GM18508 (cell line): ENCODE measurements at regions not wholly inside any gene's neighbourhood (a gene's known extent, or its start where the extent isn't known, plus 50 kb on each side); places are given as distances from the start of the nearest gene placed in this dataset.

Experiments
- ATAC-seq: cut with Tn5 transposase; IDR thresholded peaks from one replicate; pipeline ENCODE4 v1.9.1; 2021; ENCODE audit warnings: moderate number of reproducible peaks; ENCODE audit not compliant: insufficient read depth, unreplicated experiment

DNA sequence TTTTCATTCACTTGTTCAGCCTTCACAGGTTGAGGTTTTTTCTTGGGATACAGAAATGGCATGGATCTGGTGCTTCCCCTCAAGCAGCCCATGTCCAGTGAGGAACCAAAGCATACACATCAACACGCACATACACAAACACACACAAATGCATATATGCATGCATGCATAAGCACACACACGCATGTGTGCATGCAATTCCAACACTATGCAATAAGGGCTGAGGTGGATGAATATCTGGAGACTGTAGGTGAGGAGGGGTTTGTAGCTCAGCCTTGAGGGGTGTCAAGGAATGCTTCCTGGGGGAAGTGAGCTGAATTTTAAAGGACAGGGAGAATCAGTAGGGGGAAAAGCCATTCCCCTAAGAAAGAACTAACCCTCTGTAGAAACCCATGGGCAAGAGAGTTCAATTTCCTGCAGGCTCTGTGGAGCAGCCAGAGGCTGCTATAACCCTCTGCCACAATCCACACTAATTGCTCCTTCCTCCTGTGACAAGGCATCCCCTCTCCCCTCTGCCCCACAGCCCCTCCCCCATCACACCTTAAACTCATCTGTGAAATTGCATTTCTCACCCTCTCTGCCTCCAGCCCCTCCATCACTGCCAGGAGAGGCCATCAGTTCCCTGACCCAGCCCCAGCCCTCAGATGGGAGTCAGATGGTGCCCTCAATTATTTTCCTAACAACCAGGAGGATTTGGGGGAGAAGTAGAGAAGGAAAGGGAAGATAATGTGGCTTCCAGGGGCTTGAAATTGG, 316.4 kb downstream of the RPS24 start:
- ATAC-seq, result no peak

GRCh38 chr10:78351283-78351682, 317.6 kb downstream of the RPS24 start:
- ATAC-seq, result no peak

DNA sequence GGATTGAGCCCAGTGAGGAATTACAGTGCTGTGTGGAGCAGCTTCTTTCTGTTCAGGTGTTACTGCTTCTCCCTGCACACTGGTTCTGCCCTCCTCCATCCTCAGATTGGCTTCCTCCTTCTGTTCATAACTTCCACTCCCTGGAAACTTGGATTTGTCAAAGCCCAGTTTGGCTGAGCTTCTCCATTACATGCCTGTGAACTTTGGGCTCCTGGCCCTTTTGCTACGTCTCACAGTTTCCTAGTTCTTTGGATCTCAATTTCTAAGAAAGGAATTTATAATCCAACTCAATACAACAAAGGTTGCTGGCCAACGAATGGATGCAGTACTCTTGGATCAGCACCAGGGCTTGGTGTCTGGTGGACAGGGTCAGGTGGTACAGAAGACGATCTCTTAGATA, 318.1 kb downstream of the RPS24 start:
- ATAC-seq, result no peak

- no peak for ATAC-seq
Measured at GRCh38 chr10:78353636-78354035, 320.0 kb downstream of the RPS24 start.

DNA sequence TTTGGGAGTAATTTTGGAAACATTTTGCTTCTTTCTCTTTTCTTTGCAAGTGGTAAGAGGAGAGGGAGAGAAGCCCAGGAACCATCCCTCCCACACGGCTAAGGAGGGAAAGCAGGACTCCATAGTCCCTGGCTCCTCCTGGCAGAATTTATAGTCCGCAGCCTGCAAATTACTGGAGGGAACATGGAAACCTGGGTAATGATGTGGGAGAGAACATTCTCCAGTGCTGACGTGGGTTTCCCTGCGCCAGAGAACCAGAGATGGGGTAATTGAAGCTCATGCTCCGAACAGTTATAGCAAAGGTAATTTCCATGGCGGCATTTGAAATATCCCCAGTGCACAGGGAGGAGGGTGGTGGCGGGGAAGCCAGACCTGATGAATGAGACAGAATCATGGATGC, 320.4 kb downstream of the RPS24 start:
- no peak for ATAC-seq

DNA sequence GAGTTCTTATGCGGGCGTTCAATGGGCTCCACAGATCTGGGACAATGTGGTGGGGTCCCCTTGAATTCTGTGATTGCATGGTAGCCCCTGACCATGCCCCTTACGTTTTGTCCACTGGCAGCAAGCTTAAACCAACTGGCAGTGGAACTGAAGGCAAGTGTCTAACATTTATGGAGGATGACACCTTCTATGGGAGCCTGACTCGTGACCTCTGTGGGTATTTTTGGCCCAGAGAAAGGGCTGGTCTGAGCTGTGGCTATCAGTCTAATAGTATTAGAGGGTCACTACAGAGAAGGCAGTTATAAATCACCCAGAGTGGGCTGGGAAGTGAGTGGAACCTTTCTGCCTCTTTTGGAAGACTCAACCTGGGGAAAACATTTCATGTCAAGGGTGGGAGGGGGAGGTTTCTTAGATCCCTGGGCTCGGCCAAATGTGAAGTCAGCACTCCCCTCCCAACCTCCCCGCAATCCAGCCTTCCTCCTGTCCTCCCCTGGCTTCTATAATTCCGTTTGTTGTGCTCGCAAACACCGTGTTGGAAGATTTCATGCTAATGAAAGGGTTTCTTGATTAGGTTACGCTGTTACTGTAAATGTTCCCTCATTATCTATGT, 322.7 kb downstream of the RPS24 start:
- no peak for ATAC-seq

- ATAC-seq, result no peak
Measured at GRCh38 chr10:78357141-78358063, 323.7 kb downstream of the RPS24 start.

- ATAC-seq, result no peak
Measured at GRCh38 chr10:78358351-78358750, 324.7 kb downstream of the RPS24 start.

DNA sequence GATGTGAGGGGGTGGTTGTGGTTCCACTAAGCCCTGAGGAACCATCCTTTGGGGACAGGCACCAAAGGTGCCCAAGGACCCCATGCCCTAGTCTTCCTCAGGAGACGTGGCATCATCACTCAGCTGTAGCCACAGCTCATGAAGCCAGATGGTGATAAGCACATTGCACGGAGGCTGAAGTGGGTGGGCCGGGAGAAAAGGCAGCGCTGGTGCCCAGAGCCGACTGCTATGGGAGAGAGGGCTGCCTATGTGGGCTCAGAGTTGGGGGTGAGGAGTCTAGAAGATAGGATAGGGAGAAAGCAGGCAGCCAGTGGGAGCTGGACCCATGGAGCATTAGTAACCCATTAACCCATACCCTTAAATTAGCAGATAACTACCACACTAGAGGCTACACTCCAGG, 325.3 kb downstream of the RPS24 start:
- no peak for ATAC-seq

GRCh38 chr10:78359640-78360091, 326.0 kb downstream of the RPS24 start:
- ATAC-seq, result no peak

DNA sequence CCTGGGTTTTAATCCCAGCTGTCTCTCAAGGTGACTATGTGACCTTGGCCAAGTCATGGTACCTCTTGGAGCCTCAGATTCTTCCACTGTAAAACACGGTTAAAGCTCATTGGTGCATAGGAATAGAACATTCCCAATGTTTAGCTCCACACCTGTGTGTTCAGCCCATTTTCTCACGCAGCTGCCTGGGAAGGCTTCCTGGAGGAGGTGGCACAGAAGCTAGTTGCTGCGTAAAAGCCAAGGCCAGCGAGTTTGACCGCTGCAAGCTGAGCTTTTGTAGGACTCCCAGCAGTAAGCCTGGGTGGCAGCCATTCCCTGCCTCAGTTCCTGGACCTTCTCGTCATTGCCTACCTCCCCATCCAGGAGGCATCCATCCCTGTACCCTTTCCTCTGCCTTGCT, 326.6 kb downstream of the RPS24 start:
- ATAC-seq, result no peak

- ATAC-seq, result no peak
Measured at GRCh38 chr10:78361031-78361430, 327.4 kb downstream of the RPS24 start.

DNA sequence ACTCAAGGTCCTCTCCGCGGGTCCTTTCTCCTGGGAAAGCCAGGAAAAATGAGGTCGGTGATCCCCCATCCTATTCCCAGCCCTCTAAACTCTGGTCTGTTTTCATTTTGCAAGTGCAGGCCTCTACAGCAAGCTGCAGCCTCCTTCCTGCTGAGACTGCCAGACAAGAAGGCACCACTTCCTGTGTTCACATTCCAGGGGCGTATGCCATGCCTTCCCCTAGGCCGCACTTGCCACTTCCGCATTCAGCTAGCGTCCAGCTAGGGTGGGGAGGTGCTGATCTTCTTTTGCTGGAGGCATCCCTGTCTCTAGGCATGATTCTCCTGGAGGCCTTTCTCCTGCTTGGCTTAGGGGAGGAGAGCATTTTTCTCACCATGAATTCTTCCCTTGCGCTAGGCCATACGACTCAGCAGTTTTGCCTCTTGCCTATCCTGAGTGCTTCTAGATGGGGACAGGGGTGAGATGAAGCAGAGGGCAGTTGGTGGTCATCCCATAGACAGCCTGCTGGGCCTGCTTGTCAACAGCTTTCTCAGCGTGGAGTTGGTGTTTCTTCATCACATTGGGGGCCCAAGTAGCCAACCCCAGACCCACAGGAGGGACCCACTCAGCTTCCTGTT, 328.9 kb downstream of the RPS24 start:
- ATAC-seq, result no peak

GRCh38 chr10:78363190-78363589, 329.5 kb downstream of the RPS24 start:
- ATAC-seq, result no peak

- no peak for ATAC-seq
Measured at GRCh38 chr10:78365694-78366093, 332.0 kb downstream of the RPS24 start.

DNA sequence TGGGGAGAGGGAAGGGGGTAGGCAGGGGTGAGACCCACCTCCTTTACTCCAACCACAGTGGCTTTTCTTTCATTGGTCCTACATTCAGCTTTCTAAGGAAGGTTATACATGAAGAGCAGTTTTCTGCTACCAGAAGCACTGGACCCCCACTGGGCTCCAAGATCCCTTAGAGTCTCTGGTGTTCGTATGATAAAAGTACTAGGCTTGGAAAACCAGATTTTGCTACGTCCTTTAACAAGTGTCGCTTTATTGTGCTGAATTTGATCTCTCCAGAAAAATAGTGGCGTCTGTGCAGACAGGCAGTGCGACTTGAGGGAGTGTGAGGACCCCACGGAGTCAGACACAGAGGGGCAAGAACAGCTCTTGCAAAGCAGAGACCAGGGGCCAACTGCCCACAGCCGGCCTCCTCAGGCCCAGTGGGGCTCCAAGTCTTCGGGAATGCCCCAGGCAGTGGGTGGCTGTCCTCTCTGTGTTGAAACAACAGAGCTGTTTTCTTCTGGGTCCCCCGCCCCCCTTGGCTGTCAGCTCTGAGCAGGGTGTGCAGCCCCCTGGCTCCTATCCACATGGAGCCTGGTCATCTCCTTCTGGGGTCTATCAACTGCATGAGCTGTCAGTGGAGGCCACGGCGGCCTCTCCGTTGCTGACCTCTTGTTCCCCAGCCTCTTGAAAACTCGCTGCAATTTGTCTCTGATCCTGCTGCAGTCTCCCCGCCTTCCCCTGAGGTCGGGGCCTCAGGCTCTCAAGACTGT, 333.2 kb downstream of the RPS24 start:
- no peak for ATAC-seq

- no peak for ATAC-seq
Measured at GRCh38 chr10:78367751-78368150, 334.1 kb downstream of the RPS24 start.

GRCh38 chr10:78371136-78371535, 337.5 kb downstream of the RPS24 start:
- no peak for ATAC-seq

DNA sequence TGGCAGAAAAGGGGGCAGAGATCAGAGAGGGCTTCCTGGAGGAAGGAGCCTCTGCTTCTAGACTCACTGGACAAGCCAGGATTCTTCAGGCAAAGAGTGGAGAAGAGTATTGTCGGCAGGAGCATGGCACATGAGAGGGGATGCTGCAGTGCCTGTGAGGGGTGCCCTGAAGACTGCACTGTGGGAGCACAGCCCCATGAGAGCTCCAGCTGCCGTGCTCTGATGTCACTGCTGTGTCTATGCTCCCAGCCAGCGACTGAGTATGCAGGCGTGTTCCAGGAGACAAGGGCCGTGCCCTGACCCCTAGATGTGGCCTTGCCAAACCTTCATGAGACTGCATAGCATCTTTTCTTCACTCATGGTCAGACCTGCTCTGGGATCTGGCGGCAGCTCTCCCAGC, 339.1 kb downstream of the RPS24 start:
- no peak for ATAC-seq
